ENCODE measurements at regions not wholly inside any gene's neighbourhood (a gene's known extent, or its start where the extent isn't known, plus 50 kb on each side); places are given as distances from the start of the nearest gene placed in this dataset.

GRCh38 chr5:152532714-152533113, 127.6 kb upstream of the NMUR2 start:
- Histone ChIP-seq H3K4me2 (ENCODE audit: control insufficient read depth, insufficient read depth) (no peak overlapping the region), H3K79me2 (ENCODE audit: control insufficient read depth, insufficient read depth, low read length) (no peaks in the 10 kb centered on the region), H3K36me3 (ENCODE audit: control insufficient read depth in 2 of 2, insufficient read depth in 2 of 2, low read length in 1 of 2) (no peaks in the 10 kb centered on the region), H3K27ac (ENCODE audit: control insufficient read depth, insufficient read depth) (no peak overlapping the region), H3K4me3 (no peak overlapping the region), H3K4me1 (ENCODE audit: control insufficient read depth, insufficient read depth, low read length) (no peaks in the 10 kb centered on the region), H4K20me1 (ENCODE audit: control insufficient read depth, insufficient read depth) (no peaks in the 10 kb centered on the region), H3K9ac (ENCODE audit: control insufficient read depth, insufficient read depth, low read length) (no peak overlapping the region), H3K27me3 (replicated peaks in 1 of 2; ENCODE audit: control insufficient read depth in 2 of 2, insufficient read depth in 2 of 2, low read length in 1 of 2) (no peaks in the 10 kb centered on the region), H2AFZ (ENCODE audit: control insufficient read depth, low read depth, low read length) (no peak overlapping the region), H3K9me3 (replicated peaks; ENCODE audit: control insufficient read depth, insufficient read depth, low read length) (no peaks in the 10 kb centered on the region)
- DNase-seq (ENCODE audit: low read depth, low spot score) (peak; percentile 15), ATAC-seq (peak; percentile 80), FAIRE-seq (peak; percentile 75)
- in situ Hi-C loops (cut with MboI) (loop anchor here (5.0 kb wide), 1 partner anchor 1435 kb away; no protein-coding TSS in a partner anchor), intact Hi-C loops (cut with micrococcal nuclease; ENCODE audit: unreplicated experiment) (loop anchor here (1.0 to 2.0 kb wide), 3 partner anchors 60 to 1433 kb away; no protein-coding TSS in a partner anchor)
- ChIA-PET POLR2A (no interaction called here), CTCF (interaction anchor here (0.6 to 4.5 kb wide), 16 partner anchors 8 to 1432 kb away, joined by 3 to 49 read pairs (median 4); no protein-coding TSS in a partner anchor), RAD21 (ENCODE audit: unreplicated experiment) (interaction anchor here (0.9 to 2.6 kb wide), 3 partner anchors 35 to 1433 kb away, joined by 3 to 16 read pairs (median 9); no protein-coding TSS in a partner anchor), SMC1A (ENCODE audit: uncharacterized antibody, unreplicated experiment) (interaction anchor here (0.6 to 2.7 kb wide), 5 partner anchors 13 to 1432 kb away, joined by 3 to 9 read pairs (median 6); no protein-coding TSS in a partner anchor)
- no TSS peak for BruUV-seq (replicated peaks)
- WGBS (ENCODE audit: insufficient coverage, insufficient replicate concordance, low lambda C conversion rate, missing lambda C conversion rate), result 25% methylated on average over 2 of the region's 2 CpGs
- TF ChIP-seq SKIL (IDR thresholded peaks at IDR 0.05; ENCODE audit: low read depth, poor library complexity, severe bottlenecking) (no peak), SMC3 (IDR thresholded peaks at IDR 0.05; ENCODE audit: borderline replicate concordance, low read length) (peak; percentile 68; the same call in 1 of the 2 replicates), E4F1 (IDR thresholded peaks at IDR 0.05; ENCODE audit: borderline replicate concordance, partially characterized antibody) (no peak), CTCF (IDR thresholded peaks at IDR 0.05 in 2 of 3, conservative IDR thresholded peaks at IDR 0.05 in 1 of 3; ENCODE audit: control insufficient read depth in 2 of 3, extremely low read depth in 1 of 3, insufficient read depth in 1 of 3, low read depth in 3 of 3, low read length in 3 of 3) (peak; percentile 32 to 65 (median 43); a peak in 4 of 6 replicates), SUPT20H (IDR thresholded peaks at IDR 0.05; ENCODE audit: borderline replicate concordance, control insufficient read depth, low read depth, low read length) (no peak), ZBED1 (IDR thresholded peaks at IDR 0.05; ENCODE audit: borderline replicate concordance) (no peak), DPF2 (IDR thresholded peaks at IDR 0.05) (no peak), MLLT1 (IDR thresholded peaks at IDR 0.05) (no peak)
- TF ChIP-seq, protein P1, sequence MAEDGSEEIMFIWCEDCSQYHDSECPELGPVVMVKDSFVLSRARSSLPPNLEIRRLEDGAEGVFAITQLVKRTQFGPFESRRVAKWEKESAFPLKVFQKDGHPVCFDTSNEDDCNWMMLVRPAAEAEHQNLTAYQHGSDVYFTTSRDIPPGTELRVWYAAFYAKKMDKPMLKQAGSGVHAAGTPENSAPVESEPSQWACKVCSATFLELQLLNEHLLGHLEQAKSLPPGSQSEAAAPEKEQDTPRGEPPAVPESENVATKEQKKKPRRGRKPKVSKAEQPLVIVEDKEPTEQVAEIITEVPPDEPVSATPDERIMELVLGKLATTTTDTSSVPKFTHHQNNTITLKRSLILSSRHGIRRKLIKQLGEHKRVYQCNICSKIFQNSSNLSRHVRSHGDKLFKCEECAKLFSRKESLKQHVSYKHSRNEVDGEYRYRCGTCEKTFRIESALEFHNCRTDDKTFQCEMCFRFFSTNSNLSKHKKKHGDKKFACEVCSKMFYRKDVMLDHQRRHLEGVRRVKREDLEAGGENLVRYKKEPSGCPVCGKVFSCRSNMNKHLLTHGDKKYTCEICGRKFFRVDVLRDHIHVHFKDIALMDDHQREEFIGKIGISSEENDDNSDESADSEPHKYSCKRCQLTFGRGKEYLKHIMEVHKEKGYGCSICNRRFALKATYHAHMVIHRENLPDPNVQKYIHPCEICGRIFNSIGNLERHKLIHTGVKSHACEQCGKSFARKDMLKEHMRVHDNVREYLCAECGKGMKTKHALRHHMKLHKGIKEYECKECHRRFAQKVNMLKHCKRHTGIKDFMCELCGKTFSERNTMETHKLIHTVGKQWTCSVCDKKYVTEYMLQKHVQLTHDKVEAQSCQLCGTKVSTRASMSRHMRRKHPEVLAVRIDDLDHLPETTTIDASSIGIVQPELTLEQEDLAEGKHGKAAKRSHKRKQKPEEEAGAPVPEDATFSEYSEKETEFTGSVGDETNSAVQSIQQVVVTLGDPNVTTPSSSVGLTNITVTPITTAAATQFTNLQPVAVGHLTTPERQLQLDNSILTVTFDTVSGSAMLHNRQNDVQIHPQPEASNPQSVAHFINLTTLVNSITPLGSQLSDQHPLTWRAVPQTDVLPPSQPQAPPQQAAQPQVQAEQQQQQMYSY (CRISPR knock-in tag; IDR thresholded peaks at IDR 0.05), result no peak
